Heart left ventricle (tissue), 16 donors: ENCODE measurements at regions not wholly inside any gene's neighbourhood (a gene's known extent, or its start where the extent isn't known, plus 50 kb on each side); places are given as distances from the start of the nearest gene placed in this dataset.
A peak's percentile ranks its signal among the peaks of the same experiment; 100 is the strongest.

Experiments
- ATAC-seq, 4 donors: fragments of 200-7000 bp; cut with Tn5 transposase; one replicate each; pipeline ENCODE4 v1.9.1; 2020 to 2022; ENCODE audit warnings: moderate library complexity in 4 of 4, mild to moderate bottlenecking in 3 of 4, moderate number of reproducible peaks in 1 of 4
- DNase-seq, 5 donors: peaks; one replicate each; pipeline ENCODE4 v3.0.0-alpha.2; 2020
- H3K27ac ChIP-seq, 12 donors: fragments of 200-600 bp; sonication (generic) in 4 of 12; one replicate each; pipeline versions ENCODE4 v1.5.0 to v1.8.0; 2016 to 2022; ENCODE audit warnings: mild to moderate bottlenecking in 2 of 12
- H3K27me3 ChIP-seq, 9 donors: fragments of 200-600 bp; sonication (generic) in 2 of 9; one replicate each; pipeline versions ENCODE4 v1.5.1 to v1.8.0; 2016 to 2022; ENCODE audit warnings: mild to moderate bottlenecking in 3 of 9
- H3K36me3 ChIP-seq, 9 donors: fragments of 200-600 bp; sonication (generic) in 2 of 9; one replicate each; pipeline versions ENCODE4 v1.5.0 to v1.8.0; 2018 to 2022; ENCODE audit warnings: mild to moderate bottlenecking in 2 of 9
- H3K4me1 ChIP-seq, 12 donors: fragments of 200-600 bp; sonication (generic) in 4 of 12; one replicate each; pipeline versions ENCODE4 v1.5.0 to v1.8.0; 2016 to 2022; ENCODE audit warnings: mild to moderate bottlenecking in 3 of 12
- H3K4me3 ChIP-seq, 12 donors: fragments of 200-600 bp; sonication (generic) in 4 of 12; one replicate each; pipeline versions ENCODE4 v1.5.0 to v1.8.0; 2017 to 2022; ENCODE audit warnings: mild to moderate bottlenecking in 9 of 12, moderate library complexity in 4 of 12
- H3K9me3 ChIP-seq, 12 donors: fragments of 200-600 bp; sonication (generic) in 4 of 12; one replicate each; pipeline versions ENCODE4 v1.5.0 to v1.8.0; 2016 to 2022; ENCODE audit warnings: mild to moderate bottlenecking in 1 of 12
- CTCF ChIP-seq, 12 donors: fragments of 200-600 bp; sonication (generic) in 4 of 12; IDR thresholded peaks; one replicate each; pipeline versions ENCODE4 v1.5.0 to v1.8.0; 2018 to 2022; ENCODE audit warnings: antibody characterized with exemption in 12 of 12, mild to moderate bottlenecking in 5 of 12
- POLR2A ChIP-seq, 2 donors: fragments of 450-650 bp; IDR thresholded peaks; one replicate each; pipeline ENCODE4 v1.6.1; 2017; ENCODE audit warnings: antibody characterized with exemption in 2 of 2, mild to moderate bottlenecking in 2 of 2, moderate library complexity in 2 of 2
- WGBS, 4 donors: extraction: QIAGEN DNeasy Blood & Tissue Kit in 2 of 4; methylation state at CpG; one replicate each; pipeline versions ENCODE4 v1.1.5 to v1.1.7; 2013 to 2018; 5-methylcytosine and 5-hydroxymethylcytosine counted together
- intact Hi-C, 10 donors: fragments of 100-400 bp; cut with DNase I; formaldehyde crosslinking; loops; one replicate each; pipeline versions ENCODE4 v1.11.1 to v1.14.2; 2022
- donor health status: ischemic (EF 13 %, LVEDD 7.1; RV severe dilation, severe dysfunction).
- donor health status: healthy with polysubstance abuse.
- donor health status: DM: no; HTN: yes; CAD: no.
- donor health status: DM: no; HTN: no; CAD: no.
- donor health status: ischemic (EF 25% LVEDD 6.9; RV normal size, moderate dysfunction).
- donor health status: ischemic (EF 25% LVEDD 5.7; RV mildly dilated, moderate dysfunction).
- donor health status: healthy.
- donor health status: DM: yes; HTN: yes; CAD: no.
- donor health status: ischemic (EF 35%, LVEDD 5.7; RV mildly dilated, moderate dysfunction).
- donor health status: nonischemic (EF 11% LVEDD 7.7; RV severe dilation, severe dysfunction).
- donor health status: DM: yes; HTN: yes; CAD: no.
- donor health status: PGD.
- donor health status: ischemic (EF 29% LVEDD 5.4; RV normal size, mild dysfunction).
- donor health status: nonischemic (EF 23%, LVEDD 6.1; RV moderate dilation, normal function).

GRCh38 chr21:41665766-41666595, 100.9 kb downstream of the RIPK4 start:
- H3K36me3 ChIP-seq: no peaks in the 10 kb centered on the region
- no peaks in the 10 kb centered on the region for H3K9me3 ChIP-seq
- WGBS, 4 donors: 86 to 92% (median 89%) methylated on average over 13 to 16 of the region's 16 CpGs
- peaks cover 0 to 11% (median 0%) of the 10 kb centered on the region in 9 donors for H3K27me3 ChIP-seq
- no peak for ATAC-seq
- no peak overlapping the region for H3K27ac ChIP-seq
- H3K4me3 ChIP-seq: no peak overlapping the region
- peaks cover 0 to 29% (median 0%) of the 10 kb centered on the region in 12 donors for H3K4me1 ChIP-seq
- intact Hi-C loops: no loop called here
- TF ChIP-seq POLR2A (IDR thresholded peaks at IDR 0.05): no peak
- TF ChIP-seq CTCF (IDR thresholded peaks at IDR 0.05): no peak
- DNase-seq: no peak

- peaks cover 0 to 11% (median 0%) of the 10 kb centered on the region in 9 donors for H3K27me3 ChIP-seq
- H3K36me3 ChIP-seq: no peaks in the 10 kb centered on the region
- H3K9me3 ChIP-seq: no peaks in the 10 kb centered on the region
- peak overlapping the region in 1 of 12 donors; percentile 25 for H3K27ac ChIP-seq
- intact Hi-C loops: no loop called here
- DNase-seq (no peak), ATAC-seq (peak in 3 of 4 donors; percentile 54 to 72 (median 65))
- peaks cover 0 to 29% (median 0%) of the 10 kb centered on the region in 12 donors for H3K4me1 ChIP-seq
- WGBS, 4 donors: 56 to 74% (median 61%) methylated on average over 29 to 32 of the region's 32 CpGs
- TF ChIP-seq CTCF (IDR thresholded peaks at IDR 0.05) (no peak), POLR2A (IDR thresholded peaks at IDR 0.05) (no peak)
- H3K4me3 ChIP-seq: peak overlapping the region in 3 of 12 donors; percentile 3 to 15 (median 9)
Observed at GRCh38 chr21:41664881-41665765, 101.7 kb downstream of the RIPK4 start.

- WGBS, 4 donors: 77 to 86% (median 81%) methylated on average over 13 to 21 of the region's 21 CpGs
- intact Hi-C loops: no loop called here
- no peak overlapping the region for H3K27ac ChIP-seq
Observed at GRCh38 chr21:41663805-41664788, 102.8 kb downstream of the RIPK4 start.

More at GRCh38 chr21:41663805-41664788, 102.8 kb downstream of the RIPK4 start:
- Histone ChIP-seq H3K4me3 (peak overlapping the region in 3 of 12 donors; percentile 3 to 15 (median 9)), H3K27me3 (peaks cover 0 to 11% (median 0%) of the 10 kb centered on the region in 9 donors), H3K9me3 (no peaks in the 10 kb centered on the region), H3K4me1 (peaks cover 0 to 29% (median 0%) of the 10 kb centered on the region in 12 donors), H3K36me3 (no peaks in the 10 kb centered on the region)
- DNase-seq (no peak), ATAC-seq (peak in 1 of 4 donors; percentile 42)
- TF ChIP-seq CTCF (IDR thresholded peaks at IDR 0.05) (no peak), POLR2A (IDR thresholded peaks at IDR 0.05) (no peak)
